Psoas muscle (tissue), 7 donors: ENCODE measurements at regions not wholly inside any gene's neighbourhood (a gene's known extent, or its start where the extent isn't known, plus 50 kb on each side); places are given as distances from the start of the nearest gene placed in this dataset.
A peak's percentile ranks its signal among the peaks of the same experiment; 100 is the strongest.
"Not testable (repeated sequence)": the region's sequence is repeated elsewhere in the genome, so short reads cannot be mapped to it uniquely, and the experiment has no call there.

Source experiments
- ATAC-seq, 4 donors: fragments of 200-7000 bp; cut with Tn5 transposase; one replicate each; pipeline ENCODE4 v1.9.1; 2020; ENCODE audit warnings: moderate library complexity in 3 of 4, mild to moderate bottlenecking in 2 of 4
- DNase-seq, 2 donors: peaks; one replicate each; pipeline ENCODE4 v3.0.0-alpha.2; 2020
- H3K27ac ChIP-seq: fragments of 200-600 bp; one replicate; pipeline ENCODE4 v1.8.0; 2022
- H3K27me3 ChIP-seq, 3 donors: fragments of 200-600 bp in 1 of 3; one replicate each; pipeline versions ENCODE4 v1.6.1 to v1.8.0; 2013 to 2022; ENCODE audit warnings: low read length in 2 of 3, mild to moderate bottlenecking in 2 of 3, moderate library complexity in 1 of 3; ENCODE audit not compliant: insufficient read depth in 3 of 3
- H3K36me3 ChIP-seq, 2 donors: fragments of 200-600 bp in 1 of 2; one replicate each; pipeline versions ENCODE4 v1.6.1 to v1.8.0; 2013 to 2022; ENCODE audit warnings: low read depth in 1 of 2, mild to moderate bottlenecking in 1 of 2, moderate library complexity in 1 of 2; ENCODE audit not compliant: insufficient read depth in 1 of 2
- H3K4me1 ChIP-seq: fragments of 200-600 bp; one replicate; pipeline ENCODE4 v1.8.0; 2022
- H3K4me3 ChIP-seq: fragments of 200-600 bp; one replicate; pipeline ENCODE4 v1.8.0; 2022; ENCODE audit warnings: mild to moderate bottlenecking
- H3K9me3 ChIP-seq: fragments of 200-600 bp; one replicate; pipeline ENCODE4 v1.8.0; 2022
- WGBS, 3 donors: extraction: QIAGEN DNeasy Blood & Tissue Kit; methylation state at CpG; one replicate each; pipeline versions ENCODE4 v1.1.6 to v1.1.7; 2013; 5-methylcytosine and 5-hydroxymethylcytosine counted together
- intact Hi-C, 2 donors: fragments of 100-400 bp; cut with DNase I; formaldehyde crosslinking; loops; one replicate each; pipeline versions ENCODE4 v1.11.0 to v1.14.2; 2022
- TF ChIP-seq, protein P1 (sequence below): fragments of 200-600 bp; IDR thresholded peaks from one replicate; pipeline ENCODE4 v1.8.0; 2022; ENCODE audit warnings: antibody characterized with exemption
- donor health status: healthy with polysubstance abuse.
- donor health status: DM: no; HTN: no; CAD: no; lungs with moderate emphysema.
- donor health status: Bipolar disorder and iron deficiency.
- donor health status: healthy.
- donor health status: DM: yes; HTN: yes; CAD: no.
- donor health status: DM: no; HTN: no; CAD: no.
- donor health status: DM: yes; HTN: yes; CAD: no.

GRCh38 chr1:72375226-72375625, 92.9 kb upstream of the NEGR1 start:
- Histone ChIP-seq H3K4me1 (no peaks in the 10 kb centered on the region), H3K27me3 (no peaks in the 10 kb centered on the region), H3K4me3 (no peak overlapping the region), H3K36me3 (no peaks in the 10 kb centered on the region), H3K9me3 (no peaks in the 10 kb centered on the region), H3K27ac (no peak overlapping the region)
- DNase-seq, result no peak
- no peak for ATAC-seq
- TF ChIP-seq, protein P1, sequence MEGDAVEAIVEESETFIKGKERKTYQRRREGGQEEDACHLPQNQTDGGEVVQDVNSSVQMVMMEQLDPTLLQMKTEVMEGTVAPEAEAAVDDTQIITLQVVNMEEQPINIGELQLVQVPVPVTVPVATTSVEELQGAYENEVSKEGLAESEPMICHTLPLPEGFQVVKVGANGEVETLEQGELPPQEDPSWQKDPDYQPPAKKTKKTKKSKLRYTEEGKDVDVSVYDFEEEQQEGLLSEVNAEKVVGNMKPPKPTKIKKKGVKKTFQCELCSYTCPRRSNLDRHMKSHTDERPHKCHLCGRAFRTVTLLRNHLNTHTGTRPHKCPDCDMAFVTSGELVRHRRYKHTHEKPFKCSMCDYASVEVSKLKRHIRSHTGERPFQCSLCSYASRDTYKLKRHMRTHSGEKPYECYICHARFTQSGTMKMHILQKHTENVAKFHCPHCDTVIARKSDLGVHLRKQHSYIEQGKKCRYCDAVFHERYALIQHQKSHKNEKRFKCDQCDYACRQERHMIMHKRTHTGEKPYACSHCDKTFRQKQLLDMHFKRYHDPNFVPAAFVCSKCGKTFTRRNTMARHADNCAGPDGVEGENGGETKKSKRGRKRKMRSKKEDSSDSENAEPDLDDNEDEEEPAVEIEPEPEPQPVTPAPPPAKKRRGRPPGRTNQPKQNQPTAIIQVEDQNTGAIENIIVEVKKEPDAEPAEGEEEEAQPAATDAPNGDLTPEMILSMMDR, result no peak
- intact Hi-C loops, result no loop called here

GRCh38 chr1:72371259-72372035, 89.1 kb upstream of the NEGR1 start:
- Histone ChIP-seq H3K27ac (no peak overlapping the region), H3K36me3 (no peaks in the 10 kb centered on the region), H3K27me3 (no peaks in the 10 kb centered on the region), H3K9me3 (no peaks in the 10 kb centered on the region), H3K4me3 (no peak overlapping the region), H3K4me1 (no peaks in the 10 kb centered on the region)
- WGBS, 3 donors, result 50 to 85% (median 69%) methylated on average over 3 of the region's 3 CpGs
- no peak for DNase-seq
- intact Hi-C loops, result no loop called here
- no peak for ATAC-seq
- TF ChIP-seq, protein P1, result no peak

DNA sequence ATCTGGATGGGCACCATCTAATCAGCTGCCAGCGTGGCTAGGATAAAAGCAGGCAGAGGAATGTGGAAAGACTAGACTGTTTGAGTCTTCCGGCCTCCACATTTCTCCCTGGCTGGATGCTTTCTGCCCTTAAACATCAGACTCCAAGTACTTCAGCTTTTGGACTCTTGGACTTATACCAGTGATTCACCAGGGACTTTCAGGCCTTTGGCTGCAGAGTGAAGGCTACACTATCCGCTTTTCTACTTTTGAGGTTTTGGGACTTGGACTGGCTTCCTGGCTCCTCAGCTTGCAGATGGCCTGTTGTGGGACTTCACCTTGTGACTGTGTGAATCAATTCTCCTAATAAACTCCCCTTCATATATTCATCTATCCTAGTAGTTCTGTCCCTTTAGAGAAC, 88.5 kb upstream of the NEGR1 start:
- H3K4me3 ChIP-seq, intact Hi-C loops, H3K27ac ChIP-seq, DNase-seq, H3K9me3 ChIP-seq, ATAC-seq, H3K4me1 ChIP-seq, H3K36me3 ChIP-seq, H3K27me3 ChIP-seq: not testable (repeated sequence)
- 80 to 86% (median 80%) methylated on average over 3 of the region's 3 CpGs for WGBS, 3 donors

DNA sequence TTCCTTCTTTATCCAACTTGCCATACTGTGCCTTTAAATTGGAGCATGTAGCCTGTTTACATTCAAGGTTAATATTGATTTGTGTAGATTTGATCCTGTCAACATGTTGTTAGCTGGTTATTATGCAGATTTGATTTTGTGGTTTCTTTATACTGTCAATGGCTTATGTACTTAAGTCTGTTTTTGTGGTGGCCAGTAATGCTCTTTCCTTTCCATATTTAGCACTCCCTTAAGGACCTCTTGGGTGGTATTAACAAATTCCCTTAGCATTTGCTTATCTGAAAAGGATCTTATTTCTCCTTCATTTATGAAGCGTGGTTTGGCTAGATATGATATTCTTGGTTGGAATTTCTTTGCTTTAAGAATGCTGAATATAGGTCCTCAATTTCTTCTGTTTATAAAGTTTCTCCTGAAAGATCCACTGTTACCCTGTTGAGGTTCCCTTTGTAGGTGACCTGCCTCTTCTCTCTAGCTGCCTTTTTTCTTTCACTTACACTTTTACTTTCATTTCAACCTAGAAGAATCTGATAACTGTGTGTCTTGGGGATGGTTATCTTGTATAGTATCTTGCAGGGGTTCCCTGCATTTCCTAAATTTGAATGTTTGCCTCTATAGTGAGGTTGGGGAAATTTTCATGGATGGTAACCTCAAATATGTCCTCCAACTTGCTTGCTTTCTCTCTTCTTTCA, 86.9 kb upstream of the NEGR1 start:
- H3K4me3 ChIP-seq, result no peak overlapping the region
- H3K36me3 ChIP-seq, result no peaks in the 10 kb centered on the region
- DNase-seq, result no peak
- intact Hi-C loops, result no loop called here
- WGBS, 3 donors, result 62 to 81% (median 75%) methylated on average over 1 of the region's 1 CpG
- H3K27ac ChIP-seq, result no peak overlapping the region
- no peaks in the 10 kb centered on the region for H3K9me3 ChIP-seq
- no peaks in the 10 kb centered on the region for H3K4me1 ChIP-seq
- H3K27me3 ChIP-seq, result no peaks in the 10 kb centered on the region
- TF ChIP-seq, protein P1, result no peak
- no peak for ATAC-seq

DNA sequence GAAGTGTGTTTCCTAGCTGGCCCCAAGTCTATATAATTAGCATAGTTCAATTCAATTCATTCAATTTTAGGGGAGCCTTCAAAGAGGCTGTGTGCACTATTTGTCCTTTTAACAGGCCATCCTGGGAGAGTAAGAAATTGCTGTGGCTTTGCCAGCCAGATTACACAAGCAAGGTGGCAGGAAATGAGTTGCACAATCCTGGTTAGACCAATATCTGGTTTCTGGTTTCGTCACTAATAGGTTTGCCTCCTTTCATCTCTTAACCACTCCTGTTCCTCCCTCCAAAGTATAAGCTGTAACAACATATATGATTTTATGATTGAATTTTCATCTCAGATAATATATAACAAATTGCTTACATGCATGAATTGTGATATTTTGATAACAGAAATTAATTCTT, 84.1 kb upstream of the NEGR1 start:
- no peaks in the 10 kb centered on the region for H3K27me3 ChIP-seq
- H3K9me3 ChIP-seq, result no peaks in the 10 kb centered on the region
- TF ChIP-seq, protein P1, result no peak
- DNase-seq (peak in 1 of 2 donors; percentile 41), ATAC-seq (peak; percentile 72 to 91 (median 82))
- H3K4me3 ChIP-seq, result no peak overlapping the region
- WGBS, 3 donors, result 9 to 36% (median 24%) methylated on average over 1 of the region's 1 CpG
- H3K27ac ChIP-seq, result no peak overlapping the region
- H3K4me1 ChIP-seq, result no peaks in the 10 kb centered on the region
- intact Hi-C loops, result no loop called here
- H3K36me3 ChIP-seq, result no peaks in the 10 kb centered on the region
